ENCODE measurements at regions not wholly inside any gene's neighbourhood (a gene's known extent, or its start where the extent isn't known, plus 50 kb on each side); places are given as distances from the start of the nearest gene placed in this dataset.

DNA sequence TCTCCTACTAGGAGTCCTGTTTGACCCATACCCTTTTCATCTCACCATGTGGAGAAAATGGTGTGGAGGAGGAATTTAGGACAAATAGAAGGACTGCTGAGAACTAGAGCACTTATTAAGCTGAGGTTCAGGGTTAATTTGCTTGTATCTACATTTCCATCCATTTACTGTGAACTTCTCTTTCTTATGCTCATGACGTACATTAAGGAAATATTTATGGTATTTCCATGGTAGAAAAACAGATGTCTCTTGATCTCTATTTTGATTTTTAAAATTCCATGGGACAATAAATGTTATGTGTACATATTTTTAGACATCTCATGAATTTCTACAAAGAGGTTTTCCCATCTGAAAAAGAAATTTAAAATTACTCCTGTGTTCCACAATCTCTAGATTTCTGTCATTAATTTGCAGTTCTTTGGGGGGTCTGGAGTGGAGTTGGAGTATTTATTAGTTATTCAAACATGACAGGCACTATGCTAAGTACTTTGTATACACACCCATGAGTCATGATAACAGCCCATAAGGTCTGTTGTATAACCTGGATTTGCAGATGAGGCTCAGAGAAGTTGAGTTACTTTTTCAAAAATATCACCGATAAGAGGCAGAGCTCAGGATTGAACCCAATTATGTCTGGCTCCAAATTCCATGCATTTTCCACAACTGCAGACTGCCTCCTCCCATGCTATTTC is 112.6 kb downstream of the COPS8 start:
- no peak overlapping the region for H3K4me2 ChIP-seq (ENCODE audit: insufficient read depth, low read length)
- H3K79me2 ChIP-seq (ENCODE audit: control insufficient read depth, insufficient read depth, low read length), result no peaks in the 10 kb centered on the region
- POLR2A ChIA-PET, result no interaction called here
- CTCF ChIA-PET (ENCODE audit: low intra/inter-chr PET ratio), result no interaction called here
- no peaks in the 10 kb centered on the region for H3K9me1 ChIP-seq (ENCODE audit: control insufficient read depth, insufficient read depth, low read length)
- H3K4me3 ChIP-seq, result no peak overlapping the region
- no peak for FAIRE-seq
- H3K27me3 ChIP-seq (ENCODE audit: control insufficient read depth in 2 of 2, insufficient read depth in 2 of 2, low read length in 2 of 2), result peaks cover 0 to 24% of the 10 kb centered on the region in 2 experiments; a peak in 4 of 5 replicates
- H2AFZ ChIP-seq (ENCODE audit: low read depth, low read length), result no peak overlapping the region
- no peak for ATAC-seq
- H3K9ac ChIP-seq (ENCODE audit: insufficient read depth in 1 of 2, low read depth in 2 of 2, low read length in 2 of 2), result no peak overlapping the region
- no TSS peak for BruUV-seq (replicated peaks)
- no peak overlapping the region for H3K27ac ChIP-seq (ENCODE audit: extremely low read depth, low read depth, low read length)
- peaks cover 11 to 15% of the 10 kb centered on the region in 2 experiments; a peak in 3 of 5 replicates for H3K4me1 ChIP-seq (replicated peaks in 1 of 2; ENCODE audit: control insufficient read depth in 2 of 2, insufficient read depth in 2 of 2, low read length in 2 of 2)
- H3K9me3 ChIP-seq (replicated peaks; ENCODE audit: control insufficient read depth, insufficient read depth, low read depth, low read length), result no peaks in the 10 kb centered on the region
- WGBS (ENCODE audit: insufficient coverage, low coverage, missing lambda C conversion rate), result 35% methylated on average over 2 of the region's 2 CpGs
- no peaks in the 10 kb centered on the region for H3K36me3 ChIP-seq (ENCODE audit: control insufficient read depth, insufficient read depth, low read length)
- intact Hi-C loops (cut with micrococcal nuclease), result no loop called here
- H4K20me1 ChIP-seq (replicated peaks; ENCODE audit: control insufficient read depth, insufficient read depth, low read length), result no peaks in the 10 kb centered on the region
- in situ Hi-C loops (cut with MboI), result no loop called here
- DNase-seq (ENCODE audit: extremely low read depth in 1 of 4, low spot score in 3 of 4), result no peak
- TF ChIP-seq DIDO1 (tag; IDR thresholded peaks at IDR 0.05; ENCODE audit: low read depth) (no peak), NELFE (IDR thresholded peaks at IDR 0.05; ENCODE audit: insufficient read depth, insufficient read length) (no peak), CBX8 (IDR thresholded peaks at IDR 0.05; ENCODE audit: borderline replicate concordance, extremely low read depth, low read depth, low read length, poor library complexity, severe bottlenecking) (no peak), ZNF217 (CRISPR knock-in tag; IDR thresholded peaks at IDR 0.05) (no peak), SRSF3 (IDR thresholded peaks at IDR 0.05; ENCODE audit: insufficient read depth, low read length) (no peak), ZNF551 (CRISPR knock-in tag; IDR thresholded peaks at IDR 0.05) (no peak), ASH1L (IDR thresholded peaks at IDR 0.05; ENCODE audit: borderline replicate concordance, low read depth, partially characterized antibody) (no peak), HIVEP1 (CRISPR knock-in tag; IDR thresholded peaks at IDR 0.05) (no peak), TBL1XR1 (IDR thresholded peaks at IDR 0.05; ENCODE audit: low read length in 2 of 2) (no peak)
- TF ChIP-seq, protein P1, sequence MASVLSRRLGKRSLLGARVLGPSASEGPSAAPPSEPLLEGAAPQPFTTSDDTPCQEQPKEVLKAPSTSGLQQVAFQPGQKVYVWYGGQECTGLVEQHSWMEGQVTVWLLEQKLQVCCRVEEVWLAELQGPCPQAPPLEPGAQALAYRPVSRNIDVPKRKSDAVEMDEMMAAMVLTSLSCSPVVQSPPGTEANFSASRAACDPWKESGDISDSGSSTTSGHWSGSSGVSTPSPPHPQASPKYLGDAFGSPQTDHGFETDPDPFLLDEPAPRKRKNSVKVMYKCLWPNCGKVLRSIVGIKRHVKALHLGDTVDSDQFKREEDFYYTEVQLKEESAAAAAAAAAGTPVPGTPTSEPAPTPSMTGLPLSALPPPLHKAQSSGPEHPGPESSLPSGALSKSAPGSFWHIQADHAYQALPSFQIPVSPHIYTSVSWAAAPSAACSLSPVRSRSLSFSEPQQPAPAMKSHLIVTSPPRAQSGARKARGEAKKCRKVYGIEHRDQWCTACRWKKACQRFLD (CRISPR knock-in tag; IDR thresholded peaks at IDR 0.05), result no peak
- TF ChIP-seq, protein P2, sequence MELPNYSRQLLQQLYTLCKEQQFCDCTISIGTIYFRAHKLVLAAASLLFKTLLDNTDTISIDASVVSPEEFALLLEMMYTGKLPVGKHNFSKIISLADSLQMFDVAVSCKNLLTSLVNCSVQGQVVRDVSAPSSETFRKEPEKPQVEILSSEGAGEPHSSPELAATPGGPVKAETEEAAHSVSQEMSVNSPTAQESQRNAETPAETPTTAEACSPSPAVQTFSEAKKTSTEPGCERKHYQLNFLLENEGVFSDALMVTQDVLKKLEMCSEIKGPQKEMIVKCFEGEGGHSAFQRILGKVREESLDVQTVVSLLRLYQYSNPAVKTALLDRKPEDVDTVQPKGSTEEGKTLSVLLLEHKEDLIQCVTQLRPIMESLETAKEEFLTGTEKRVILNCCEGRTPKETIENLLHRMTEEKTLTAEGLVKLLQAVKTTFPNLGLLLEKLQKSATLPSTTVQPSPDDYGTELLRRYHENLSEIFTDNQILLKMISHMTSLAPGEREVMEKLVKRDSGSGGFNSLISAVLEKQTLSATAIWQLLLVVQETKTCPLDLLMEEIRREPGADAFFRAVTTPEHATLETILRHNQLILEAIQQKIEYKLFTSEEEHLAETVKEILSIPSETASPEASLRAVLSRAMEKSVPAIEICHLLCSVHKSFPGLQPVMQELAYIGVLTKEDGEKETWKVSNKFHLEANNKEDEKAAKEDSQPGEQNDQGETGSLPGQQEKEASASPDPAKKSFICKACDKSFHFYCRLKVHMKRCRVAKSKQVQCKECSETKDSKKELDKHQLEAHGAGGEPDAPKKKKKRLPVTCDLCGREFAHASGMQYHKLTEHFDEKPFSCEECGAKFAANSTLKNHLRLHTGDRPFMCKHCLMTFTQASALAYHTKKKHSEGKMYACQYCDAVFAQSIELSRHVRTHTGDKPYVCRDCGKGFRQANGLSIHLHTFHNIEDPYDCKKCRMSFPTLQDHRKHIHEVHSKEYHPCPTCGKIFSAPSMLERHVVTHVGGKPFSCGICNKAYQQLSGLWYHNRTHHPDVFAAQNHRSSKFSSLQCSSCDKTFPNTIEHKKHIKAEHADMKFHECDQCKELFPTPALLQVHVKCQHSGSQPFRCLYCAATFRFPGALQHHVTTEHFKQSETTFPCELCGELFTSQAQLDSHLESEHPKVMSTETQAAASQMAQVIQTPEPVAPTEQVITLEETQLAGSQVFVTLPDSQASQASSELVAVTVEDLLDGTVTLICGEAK (IDR thresholded peaks at IDR 0.05), result no peak
- TF ChIP-seq, protein P2 (CRISPR knock-in tag; IDR thresholded peaks at IDR 0.05), result no peak
